Fibroblast of mammary gland (primary cell): ENCODE measurements at regions not wholly inside any gene's neighbourhood (a gene's known extent, or its start where the extent isn't known, plus 50 kb on each side); places are given as distances from the start of the nearest gene placed in this dataset.

ENCODE experiments used
- DNase-seq: peaks from one replicate; pipeline ENCODE4 v3.0.0-alpha.2; 2010; ENCODE audit warnings: low read depth
- H3K4me3 ChIP-seq: 2 replicates; pipeline ENCODE4 v1.5.1; 2011; ENCODE audit warnings: low read depth, mild to moderate bottlenecking, low read length, moderate library complexity; ENCODE audit not compliant: control insufficient read depth
- CTCF ChIP-seq: conservative IDR thresholded peaks from 2 replicates; pipeline ENCODE4 v1.5.1; 2011; ENCODE audit warnings: low read depth, low read length, inconsistent platforms; ENCODE audit not compliant: control insufficient read depth, insufficient read depth

DNA sequence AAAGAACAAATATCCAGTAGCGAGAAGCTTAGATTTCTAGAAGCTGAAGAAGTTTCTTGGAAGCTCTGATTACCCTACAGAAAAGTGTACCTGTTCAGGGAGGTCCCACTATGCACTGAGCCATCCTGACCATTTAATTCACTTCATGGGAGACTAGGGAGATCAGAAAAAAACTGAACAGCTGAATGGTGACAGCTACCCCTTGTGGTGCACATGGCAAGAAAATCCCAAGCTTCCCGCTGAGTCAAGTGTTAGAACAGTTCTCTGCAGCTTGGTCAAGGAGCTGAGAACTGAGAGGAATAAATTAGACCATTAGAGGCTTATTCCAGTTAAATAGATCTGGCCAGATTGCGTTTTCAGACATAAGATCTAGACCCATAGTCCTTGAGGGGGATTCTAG is 197.2 kb upstream of the VEPH1 start:
- H3K4me3 ChIP-seq, result no peak overlapping the region
- DNase-seq, result peak; percentile 2
- TF ChIP-seq CTCF, result no peak

DNA sequence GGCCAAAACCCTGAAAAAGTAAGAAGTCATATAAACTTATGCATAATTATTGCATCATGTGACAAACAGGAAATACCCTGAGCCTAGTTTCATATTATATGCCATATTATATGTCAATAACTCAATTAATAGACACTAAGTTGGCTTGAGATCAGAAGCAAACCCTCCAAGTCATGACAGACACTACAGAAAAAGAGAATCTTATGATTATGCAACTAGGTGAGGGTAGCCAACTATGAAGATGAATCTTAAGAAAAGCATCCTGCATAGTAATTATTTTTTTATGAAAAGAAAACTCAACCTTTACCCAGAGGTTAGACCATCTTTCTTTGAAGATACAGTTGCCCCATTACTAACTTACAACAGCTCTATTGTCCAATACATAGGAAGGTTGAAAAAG is 192.4 kb upstream of the VEPH1 start:
- DNase-seq, result peak; percentile 28
- no peak overlapping the region for H3K4me3 ChIP-seq
- no peak for TF ChIP-seq CTCF

- H3K4me3 ChIP-seq, result no peak overlapping the region
- no peak for TF ChIP-seq CTCF
- DNase-seq, result no peak
These were observed 191.9 kb upstream of the VEPH1 start for GRCh38 chr3:157695103-157695502.

DNA sequence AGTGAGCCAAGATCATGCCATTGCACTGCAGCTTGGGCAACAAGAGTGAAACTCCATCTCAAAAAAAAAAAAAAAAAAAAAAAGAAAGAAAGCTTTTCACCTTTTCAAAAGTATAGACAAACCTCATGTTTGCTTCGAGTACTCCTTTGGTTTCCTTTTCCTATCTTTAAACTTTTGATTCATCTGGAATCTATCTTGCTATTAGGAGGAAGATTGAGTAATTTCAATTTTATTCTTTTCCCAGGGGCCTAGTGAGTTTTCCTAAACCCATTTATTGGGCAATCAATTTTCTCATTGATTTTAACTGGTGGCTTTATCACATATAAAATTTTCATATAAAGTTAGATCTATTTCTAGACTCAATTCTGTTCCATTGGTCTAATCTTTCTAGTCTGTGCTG is 190.5 kb upstream of the VEPH1 start:
- no peak for TF ChIP-seq CTCF
- H3K4me3 ChIP-seq, result no peak overlapping the region
- DNase-seq, result peak; percentile 3

DNA sequence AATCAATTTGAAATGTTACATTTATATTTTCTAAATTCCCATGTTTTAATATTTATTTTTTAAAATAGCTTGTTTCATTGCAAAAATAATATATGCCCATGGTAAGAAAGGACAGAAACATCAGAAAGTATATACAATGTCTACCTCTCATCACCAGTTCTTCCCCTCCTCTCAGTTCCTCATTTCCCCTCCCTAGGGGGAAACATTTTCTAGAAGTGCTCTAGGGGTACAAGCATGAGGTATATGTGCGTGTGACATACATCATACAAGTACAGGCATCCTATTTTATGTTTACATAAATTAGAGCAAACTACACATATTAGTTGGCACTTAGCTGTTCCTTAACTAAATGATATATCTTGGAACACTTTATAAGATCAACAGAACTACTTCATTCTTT is 189.3 kb upstream of the VEPH1 start:
- DNase-seq, result no peak
- H3K4me3 ChIP-seq, result no peak overlapping the region
- no peak for TF ChIP-seq CTCF

- TF ChIP-seq CTCF, result no peak
- no peak for DNase-seq
These were observed 180.5 kb upstream of the VEPH1 start for GRCh38 chr3:157683668-157684067.

GRCh38 chr3:157672061-157672460 is 168.8 kb upstream of the VEPH1 start:
- no peak for TF ChIP-seq CTCF
- H3K4me3 ChIP-seq, result no peak overlapping the region
- DNase-seq, result no peak

More at GRCh38 chr3:157683668-157684067, 180.5 kb upstream of the VEPH1 start:
- no peak overlapping the region for H3K4me3 ChIP-seq
